Endothelial cell of umbilical vein (primary cell): ENCODE measurements at regions not wholly inside any gene's neighbourhood (a gene's known extent, or its start where the extent isn't known, plus 50 kb on each side); places are given as distances from the start of the nearest gene placed in this dataset.

Experiments used
- BruUV-seq: library from RNA; stranded (reverse); fragments of 400-500 nt; replicated peaks from 2 replicates; lab custom pipeline; 2021; lab: Mats Ljungman, UMichigan
- CTCF ChIA-PET: fragments of 300-600, 350-600 bp; sonication (Branson Sonifier 250); formaldehyde crosslinking; loops from one replicate; lab custom pipeline; 2021; ENCODE audit warnings: antibody characterized with exemption, inconsistent platforms; lab: Charles Lee
- POLR2A ChIA-PET: fragments of 300-600, 350-600 bp; sonication (Branson Sonifier 250); formaldehyde crosslinking; loops from one replicate; lab custom pipeline; 2021; ENCODE audit warnings: antibody characterized with exemption, inconsistent platforms; lab: Charles Lee
- DNase-seq: peaks from one replicate; pipeline ENCODE4 v3.0.0-alpha.2; 2011; ENCODE audit warnings: low read depth, low spot score
- FAIRE-seq: peaks from 2 replicates; lab custom pipeline; 2011; peaks lifted over from hg19 to GRCh38; lab: Jason Lieb, UNC
- H2AFZ ChIP-seq: 2 replicates; pipeline ENCODE4 v1.6.0; 2012; ENCODE audit warnings: low read depth, low read length, control low read depth, inconsistent platforms
- H3K27ac ChIP-seq: 2 replicates; pipeline ENCODE4 v1.5.1; 2011; ENCODE audit warnings: low read depth, mild to moderate bottlenecking, control low read depth, low read length, moderate library complexity; ENCODE audit not compliant: insufficient read depth
- H3K27me3 ChIP-seq, 2 experiments: 2 replicates each; pipeline versions ENCODE4 v1.6.0 to v1.6.1; 2011; ENCODE audit warnings: low read length in 2 of 2, mixed read lengths in 1 of 2; ENCODE audit not compliant: control insufficient read depth in 2 of 2, insufficient read depth in 2 of 2
- H3K36me3 ChIP-seq, 2 experiments: 2 replicates in 1 of 2; 3 replicates in 1 of 2; pipeline ENCODE4 v1.5.1; 2011; ENCODE audit warnings: low read length in 2 of 2, mild to moderate bottlenecking in 1 of 2, moderate library complexity in 1 of 2; ENCODE audit not compliant: control insufficient read depth in 2 of 2, insufficient read depth in 2 of 2; ENCODE audit errors: extremely low read depth in 1 of 2
- H3K4me1 ChIP-seq: 3 replicates; pipeline ENCODE4 v1.5.1; 2011; ENCODE audit warnings: mild to moderate bottlenecking, low read length; ENCODE audit not compliant: control insufficient read depth, insufficient read depth; ENCODE audit errors: extremely low read depth
- H3K4me2 ChIP-seq: 2 replicates; pipeline ENCODE4 v1.6.1; 2011; ENCODE audit warnings: low read length, control low read depth, mixed read lengths; ENCODE audit not compliant: insufficient read depth
- H3K4me3 ChIP-seq, 3 experiments: fragments of 200-600 bp in 1 of 3; sonication (generic), shearing (Covaris generic) in 1 of 3; replicated peaks in 1 of 3; 2 replicates each; pipeline ENCODE4 v1.5.1; 2011 to 2016; ENCODE audit warnings: control low read depth in 3 of 3, low read length in 3 of 3, mild to moderate bottlenecking in 2 of 3, inconsistent platforms in 1 of 3, low read depth in 1 of 3, moderate library complexity in 1 of 3; ENCODE audit not compliant: insufficient read depth in 1 of 3
- H3K79me2 ChIP-seq: 2 replicates; pipeline ENCODE4 v1.6.0; 2012; ENCODE audit warnings: low read length, inconsistent platforms; ENCODE audit not compliant: control insufficient read depth, insufficient read depth
- H3K9ac ChIP-seq: replicated peaks from 2 replicates; pipeline ENCODE3; 2011; ENCODE audit warnings: low read length, control low read depth; ENCODE audit not compliant: insufficient read depth; ENCODE audit errors: extremely low read depth
- H3K9me1 ChIP-seq: replicated peaks from 3 replicates; pipeline ENCODE4 v1.6.0; 2011; ENCODE audit warnings: mild to moderate bottlenecking, low read length; ENCODE audit not compliant: control insufficient read depth, insufficient read depth; ENCODE audit errors: extremely low read depth
- H3K9me3 ChIP-seq: replicated peaks from 2 replicates; pipeline ENCODE4 v1.5.1; 2012; ENCODE audit warnings: low read length, inconsistent platforms; ENCODE audit not compliant: control insufficient read depth, insufficient read depth
- H4K20me1 ChIP-seq: replicated peaks from 2 replicates; pipeline ENCODE3; 2011; ENCODE audit warnings: mild to moderate bottlenecking, low read length; ENCODE audit not compliant: control insufficient read depth, insufficient read depth; ENCODE audit errors: extremely low read depth
- CTCF ChIP-seq, 2 donors: IDR thresholded peaks; 1 replicate in 1 of 2; 2 replicates in 1 of 2; pipeline ENCODE4 v1.5.1; 2011; ENCODE audit warnings: low read length in 2 of 2, mild to moderate bottlenecking in 2 of 2, moderate library complexity in 2 of 2, control low read depth in 1 of 2, inconsistent platforms in 1 of 2, low read depth in 1 of 2; ENCODE audit not compliant: insufficient read depth in 1 of 2; ENCODE audit errors: extremely low read depth in 1 of 2
- EZH2 ChIP-seq: IDR thresholded peaks from 2 replicates; pipeline ENCODE4 v1.6.1; 2012; ENCODE audit warnings: borderline replicate concordance, low read depth, mild to moderate bottlenecking, moderate library complexity, low read length, inconsistent platforms; ENCODE audit not compliant: severe bottlenecking
- FOS ChIP-seq: IDR thresholded peaks from 2 replicates; pipeline ENCODE4 v1.6.1; 2011; ENCODE audit warnings: mild to moderate bottlenecking, low read length, moderate library complexity, borderline replicate concordance; ENCODE audit not compliant: insufficient read depth
- GATA2 ChIP-seq: IDR thresholded peaks from 2 replicates; pipeline ENCODE4 v1.7.0; 2011; ENCODE audit warnings: low read depth, mild to moderate bottlenecking, moderate library complexity, mixed read lengths, low read length; ENCODE audit not compliant: insufficient read length, insufficient read depth
- JUN ChIP-seq: IDR thresholded peaks from 2 replicates; pipeline ENCODE4 v1.6.1; 2011; ENCODE audit warnings: borderline replicate concordance, low read depth; ENCODE audit not compliant: insufficient read length, insufficient read depth
- MAX ChIP-seq: IDR thresholded peaks from 2 replicates; pipeline ENCODE4 v1.6.1; 2011; ENCODE audit not compliant: insufficient read depth, insufficient read length
- MYC ChIP-seq: IDR thresholded peaks from one replicate; pipeline ENCODE4 v1.6.1; 2011; ENCODE audit warnings: mild to moderate bottlenecking, low read depth, low read length
- POLR2A ChIP-seq: IDR thresholded peaks from 2 replicates; pipeline ENCODE4 v1.6.1; 2012; ENCODE audit warnings: low read depth, mild to moderate bottlenecking, control low read depth, low read length
- POLR2AphosphoS5 ChIP-seq: IDR thresholded peaks from 2 replicates; pipeline ENCODE4 v1.6.1; 2012; ENCODE audit warnings: low read depth, mild to moderate bottlenecking, control low read depth, low read length, moderate library complexity; ENCODE audit not compliant: insufficient read depth
- dilution Hi-C: fragments of 300-500 bp; cut with MboI; formaldehyde crosslinking; loops from one replicate; pipeline ENCODE4 v1.15.0; 2019; ENCODE audit warnings: low sequenced_read_pairs; ENCODE audit not compliant: extremely low pct_ligation_motif_present
- intact Hi-C: fragments of 100-400 bp; cut with micrococcal nuclease; formaldehyde crosslinking; loops from one replicate; pipeline ENCODE4 v1.10.0; 2022

DNA sequence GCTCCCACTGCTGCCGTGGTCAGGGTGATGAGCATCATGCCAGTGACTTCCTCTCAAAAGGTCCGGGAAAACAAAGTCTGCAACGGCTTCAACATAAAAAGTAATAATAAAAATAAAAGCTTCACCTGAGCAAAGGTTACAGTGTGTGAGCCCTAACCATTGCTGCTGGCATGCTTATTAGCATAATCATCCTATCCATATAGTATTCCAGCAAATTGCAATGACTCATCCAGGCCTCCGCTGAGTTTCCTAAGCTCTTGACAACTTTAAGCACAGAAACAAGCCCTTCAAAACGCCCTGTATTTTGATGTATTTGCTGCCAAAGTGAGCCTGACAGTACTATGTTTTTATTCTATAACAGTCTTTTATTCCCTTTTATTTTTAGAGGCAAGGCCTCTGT lies 100.5 kb downstream of the AASDH start:
- POLR2A ChIA-PET = no interaction called here
- FAIRE-seq = no peak
- CTCF ChIA-PET = no interaction called here

GRCh38 chr4:56283375-56283774 lies 103.9 kb downstream of the AASDH start:
- Histone ChIP-seq H2AFZ (no peak overlapping the region), H3K27ac (no peak overlapping the region), H3K9me3 (no peaks in the 10 kb centered on the region), H4K20me1 (no peaks in the 10 kb centered on the region), H3K36me3 (no peaks in the 10 kb centered on the region), H3K4me3 (no peak overlapping the region), H3K4me1 (peaks cover 6% of the 10 kb centered on the region), H3K4me2 (no peak overlapping the region), H3K27me3 (no peaks in the 10 kb centered on the region), H3K9ac (no peak overlapping the region), H3K79me2 (no peaks in the 10 kb centered on the region), H3K9me1 (no peaks in the 10 kb centered on the region)
- intact Hi-C loops (no loop called here), dilution Hi-C loops (no loop called here)
- TF ChIP-seq FOS (no peak), MYC (no peak), MAX (no peak), GATA2 (no peak), JUN (no peak), CTCF (IDR thresholded peaks at IDR 0.05; ENCODE audit: extremely low read depth in 1 of 2, insufficient read depth in 1 of 2, low read depth in 1 of 2, low read length in 2 of 2) (no peak), POLR2AphosphoS5 (no peak), EZH2 (no peak), POLR2A (no peak)
- CTCF ChIA-PET = no interaction called here
- BruUV-seq = no TSS peak
- DNase-seq (no peak), FAIRE-seq (no peak)
- POLR2A ChIA-PET = no interaction called here

More for the DNA sequence above, 100.5 kb downstream of the AASDH start:
- H4K20me1 ChIP-seq = no peaks in the 10 kb centered on the region
- no peaks in the 10 kb centered on the region for H3K9me3 ChIP-seq
- DNase-seq = no peak
- H3K27me3 ChIP-seq = no peaks in the 10 kb centered on the region
- H3K4me3 ChIP-seq = no peak overlapping the region
- dilution Hi-C loops = no loop called here
- no peak overlapping the region for H3K27ac ChIP-seq
- no peak overlapping the region for H3K9ac ChIP-seq
- H3K36me3 ChIP-seq = no peaks in the 10 kb centered on the region
- no peak overlapping the region for H2AFZ ChIP-seq
- TF ChIP-seq GATA2 (no peak), POLR2A (no peak), JUN (no peak), MAX (no peak)
- intact Hi-C loops = no loop called here
- no peaks in the 10 kb centered on the region for H3K79me2 ChIP-seq
- H3K9me1 ChIP-seq = no peaks in the 10 kb centered on the region
- peaks cover 12% of the 10 kb centered on the region for H3K4me1 ChIP-seq
- H3K4me2 ChIP-seq = no peak overlapping the region
- no TSS peak for BruUV-seq
